ENCODE measurements at regions not wholly inside any gene's neighbourhood (a gene's known extent, or its start where the extent isn't known, plus 50 kb on each side); places are given as distances from the start of the nearest gene placed in this dataset.

DNA sequence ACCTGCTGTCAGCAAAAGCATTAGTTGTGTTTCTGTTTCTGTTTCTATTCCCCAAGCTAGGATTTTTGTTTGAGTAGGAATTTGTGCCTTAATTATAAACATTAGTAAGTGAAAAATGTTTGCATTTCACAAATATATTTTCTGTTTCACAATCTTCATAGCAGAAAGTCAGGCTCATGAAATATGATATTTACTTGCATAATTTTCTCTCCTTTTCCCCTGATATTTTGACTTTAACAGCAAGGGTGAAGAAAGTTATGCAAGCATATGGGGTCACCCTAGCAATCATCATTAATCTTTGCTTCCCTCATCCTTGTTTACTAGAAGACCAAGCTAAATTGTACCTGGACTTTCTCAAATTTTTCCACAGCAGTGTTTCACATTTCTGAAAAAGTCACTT is 140.3 kb upstream of the SEMA6D start:
- TF ChIP-seq POLR2AphosphoS5 (IDR thresholded peaks at IDR 0.05; ENCODE audit: low read depth, low read length) (no peak), CTCF (IDR thresholded peaks at IDR 0.05) (no peak)
- TF ChIP-seq, protein P1, sequence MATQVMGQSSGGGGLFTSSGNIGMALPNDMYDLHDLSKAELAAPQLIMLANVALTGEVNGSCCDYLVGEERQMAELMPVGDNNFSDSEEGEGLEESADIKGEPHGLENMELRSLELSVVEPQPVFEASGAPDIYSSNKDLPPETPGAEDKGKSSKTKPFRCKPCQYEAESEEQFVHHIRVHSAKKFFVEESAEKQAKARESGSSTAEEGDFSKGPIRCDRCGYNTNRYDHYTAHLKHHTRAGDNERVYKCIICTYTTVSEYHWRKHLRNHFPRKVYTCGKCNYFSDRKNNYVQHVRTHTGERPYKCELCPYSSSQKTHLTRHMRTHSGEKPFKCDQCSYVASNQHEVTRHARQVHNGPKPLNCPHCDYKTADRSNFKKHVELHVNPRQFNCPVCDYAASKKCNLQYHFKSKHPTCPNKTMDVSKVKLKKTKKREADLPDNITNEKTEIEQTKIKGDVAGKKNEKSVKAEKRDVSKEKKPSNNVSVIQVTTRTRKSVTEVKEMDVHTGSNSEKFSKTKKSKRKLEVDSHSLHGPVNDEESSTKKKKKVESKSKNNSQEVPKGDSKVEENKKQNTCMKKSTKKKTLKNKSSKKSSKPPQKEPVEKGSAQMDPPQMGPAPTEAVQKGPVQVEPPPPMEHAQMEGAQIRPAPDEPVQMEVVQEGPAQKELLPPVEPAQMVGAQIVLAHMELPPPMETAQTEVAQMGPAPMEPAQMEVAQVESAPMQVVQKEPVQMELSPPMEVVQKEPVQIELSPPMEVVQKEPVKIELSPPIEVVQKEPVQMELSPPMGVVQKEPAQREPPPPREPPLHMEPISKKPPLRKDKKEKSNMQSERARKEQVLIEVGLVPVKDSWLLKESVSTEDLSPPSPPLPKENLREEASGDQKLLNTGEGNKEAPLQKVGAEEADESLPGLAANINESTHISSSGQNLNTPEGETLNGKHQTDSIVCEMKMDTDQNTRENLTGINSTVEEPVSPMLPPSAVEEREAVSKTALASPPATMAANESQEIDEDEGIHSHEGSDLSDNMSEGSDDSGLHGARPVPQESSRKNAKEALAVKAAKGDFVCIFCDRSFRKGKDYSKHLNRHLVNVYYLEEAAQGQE (IDR thresholded peaks at IDR 0.05; ENCODE audit: insufficient read depth in 1 of 2, low read depth in 2 of 2, low read length in 1 of 2) = no peak
